HEK293 (cell line): ENCODE measurements at regions not wholly inside any gene's neighbourhood (a gene's known extent, or its start where the extent isn't known, plus 50 kb on each side); places are given as distances from the start of the nearest gene placed in this dataset.

Experiments used
- CTCF ChIA-PET: fragments of 350-600 bp; formaldehyde crosslinking; extraction: SDS; loops from one replicate; lab custom pipeline; 2021; ENCODE audit warnings: antibody characterized with exemption; lab: Yijun Ruan, JAX
- POLR2A ChIA-PET: fragments of 300-600 bp; formaldehyde crosslinking; extraction: SDS; loops from one replicate; lab custom pipeline; 2020; ENCODE audit warnings: antibody characterized with exemption, inconsistent platforms; lab: Yijun Ruan, JAX
- H3K27ac ChIP-seq: fragments of 200-500 bp; sonication (Bioruptor generic); 2 replicates; pipeline ENCODE4 v1.5.1; 2014; ENCODE audit warnings: low read depth, low read length, control low read depth, inconsistent platforms; ENCODE audit errors: extremely low read depth
- H3K36me3 ChIP-seq, 2 experiments: fragments of 200-500 bp in 1 of 2; sonication (Bioruptor generic) in 1 of 2; 1 replicate in 1 of 2; 2 replicates in 1 of 2; pipeline ENCODE4 v1.5.1; 2014 to 2017; ENCODE audit warnings: inconsistent platforms in 2 of 2, low read length in 2 of 2; ENCODE audit not compliant: control insufficient read depth in 2 of 2, insufficient read depth in 1 of 2
- H3K4me1 ChIP-seq: fragments of 200-500 bp; sonication (Bioruptor generic); 2 replicates; pipeline ENCODE4 v1.5.1; 2014; ENCODE audit warnings: mild to moderate bottlenecking, low read length, inconsistent platforms; ENCODE audit not compliant: control insufficient read depth, insufficient read depth
- H3K4me3 ChIP-seq: 2 replicates; pipeline ENCODE4 v1.5.1; 2011; ENCODE audit warnings: low read depth, mild to moderate bottlenecking, control low read depth, low read length, moderate library complexity
- H3K9me3 ChIP-seq: fragments of 200-500 bp; sonication (Bioruptor generic); 2 replicates; pipeline ENCODE4 v1.5.1; 2014; ENCODE audit warnings: low read depth, low read length, inconsistent platforms; ENCODE audit not compliant: control insufficient read depth, insufficient read depth
- REST ChIP-seq: fragments of 450-650 bp; formaldehyde crosslinking; IDR thresholded peaks from 2 replicates; pipeline ENCODE4 v1.5.1; 2016; ENCODE audit warnings: missing biosample characterization, missing genetic modification characterization
- SALL2 ChIP-seq: fragments of 450-650 bp; formaldehyde crosslinking; IDR thresholded peaks from 2 replicates; pipeline ENCODE4 v1.5.0; 2017; ENCODE audit warnings: missing biosample characterization, mild to moderate bottlenecking, missing genetic modification characterization, borderline replicate concordance
- ZBTB21 ChIP-seq: fragments of 450-650 bp; formaldehyde crosslinking; IDR thresholded peaks from 2 replicates; pipeline ENCODE4 v1.5.1; 2017; ENCODE audit warnings: missing biosample characterization, missing genetic modification characterization
- ZNF239 ChIP-seq: fragments of 450-650 bp; formaldehyde crosslinking; IDR thresholded peaks from 2 replicates; pipeline ENCODE4 v1.5.1; 2016; ENCODE audit warnings: missing biosample characterization, missing genetic modification characterization
- ZNF274 ChIP-seq, 2 experiments: fragments of 200-500 bp in 1 of 2; fragments of 450-650 bp in 1 of 2; sonication (Bioruptor generic) in 1 of 2; formaldehyde crosslinking in 1 of 2; IDR thresholded peaks; 2 replicates each; pipeline versions ENCODE4 v1.5.1 to v1.6.1; 2014 to 2016; ENCODE audit warnings: borderline replicate concordance in 1 of 2, inconsistent platforms in 1 of 2, low read length in 1 of 2, missing biosample characterization in 1 of 2, missing genetic modification characterization in 1 of 2
- ZNF449 ChIP-seq: fragments of 450-650 bp; formaldehyde crosslinking; IDR thresholded peaks from 2 replicates; pipeline ENCODE4 v1.5.1; 2017; ENCODE audit warnings: missing biosample characterization, mild to moderate bottlenecking, missing genetic modification characterization, moderate library complexity
- ZNF510 ChIP-seq: fragments of 450-650 bp; formaldehyde crosslinking; IDR thresholded peaks from 2 replicates; pipeline ENCODE4 v1.5.1; 2018; ENCODE audit warnings: mild to moderate bottlenecking, missing genetic modification characterization, missing biosample characterization; ENCODE audit not compliant: insufficient replicate concordance
- ZNF639 ChIP-seq: fragments of 450-650 bp; formaldehyde crosslinking; IDR thresholded peaks from 2 replicates; pipeline ENCODE4 v1.5.1; 2016; ENCODE audit warnings: missing biosample characterization, missing genetic modification characterization
- ZNF704 ChIP-seq: fragments of 450-650 bp; formaldehyde crosslinking; IDR thresholded peaks from 2 replicates; pipeline ENCODE4 v1.5.1; 2016; ENCODE audit warnings: missing biosample characterization, missing genetic modification characterization
- ZNF768 ChIP-seq: fragments of 450-650 bp; formaldehyde crosslinking; IDR thresholded peaks from 2 replicates; pipeline ENCODE4 v1.5.1; 2018; ENCODE audit warnings: missing biosample characterization, mild to moderate bottlenecking, missing genetic modification characterization
- ZNF777 ChIP-seq: fragments of 450-650 bp; formaldehyde crosslinking; IDR thresholded peaks from 2 replicates; pipeline ENCODE4 v1.5.1; 2017; ENCODE audit warnings: missing biosample characterization, missing genetic modification characterization, borderline replicate concordance
- ZNF792 ChIP-seq: fragments of 450-650 bp; formaldehyde crosslinking; IDR thresholded peaks from 2 replicates; pipeline ENCODE4 v1.5.1; 2016; ENCODE audit warnings: missing biosample characterization, missing genetic modification characterization
- ZNF830 ChIP-seq: fragments of 450-650 bp; IDR thresholded peaks from 2 replicates; pipeline ENCODE4 v1.5.0; 2018; ENCODE audit warnings: missing biosample characterization, missing genetic modification characterization, low read depth, mild to moderate bottlenecking, moderate library complexity

GRCh38 chr9:111195766-111196165, 134.3 kb downstream of the OR2K2 start (continued):
- TF ChIP-seq SALL2 (no peak), ZNF510 (tag by site-specific recombination) (no peak), ZNF768 (tag by site-specific recombination) (no peak), ZBTB21 (tag by site-specific recombination) (no peak), ZNF704 (tag by site-specific recombination) (no peak)

GRCh38 chr9:111193095-111193494, 136.9 kb downstream of the OR2K2 start:
- no peak for TF ChIP-seq ZNF449 (tag by site-specific recombination)
- no peaks in the 10 kb centered on the region for H3K4me1 ChIP-seq
- H3K27ac ChIP-seq = no peak overlapping the region
- ChIA-PET POLR2A (no interaction called here), CTCF (interaction anchor here (0.6 to 0.7 kb wide), 2 partner anchors 88 to 154 kb away, joined by 3 read pairs; no protein-coding TSS in a partner anchor)
- H3K36me3 ChIP-seq = no peaks in the 10 kb centered on the region
- no peak overlapping the region for H3K4me3 ChIP-seq
- H3K9me3 ChIP-seq = no peaks in the 10 kb centered on the region

GRCh38 chr9:111192650-111193049, 137.4 kb downstream of the OR2K2 start:
- TF ChIP-seq REST (tag by site-specific recombination) (no peak), ZNF830 (tag by site-specific recombination) (no peak), ZNF777 (no peak), ZNF792 (tag by site-specific recombination) (no peak), ZNF639 (tag by site-specific recombination) (no peak), ZNF274 (IDR thresholded peaks at IDR 0.05; ENCODE audit: low read length) (no peak), ZNF274 (tag by site-specific recombination; IDR thresholded peaks at IDR 0.05; ENCODE audit: borderline replicate concordance) (no peak), ZNF239 (tag by site-specific recombination) (no peak)
- H3K9me3 ChIP-seq = no peaks in the 10 kb centered on the region
- H3K27ac ChIP-seq = no peak overlapping the region
- ChIA-PET CTCF (interaction anchor here (0.7 kb wide), 1 partner anchor 87 kb away, joined by 3 read pairs; no protein-coding TSS in a partner anchor), POLR2A (no interaction called here)
- no peaks in the 10 kb centered on the region for H3K4me1 ChIP-seq
- H3K4me3 ChIP-seq = no peak overlapping the region
- no peaks in the 10 kb centered on the region for H3K36me3 ChIP-seq
